ENCODE measurements at regions not wholly inside any gene's neighbourhood (a gene's known extent, or its start where the extent isn't known, plus 50 kb on each side); places are given as distances from the start of the nearest gene placed in this dataset.
"Not testable (repeated sequence)": the region's sequence is repeated elsewhere in the genome, so short reads cannot be mapped to it uniquely, and the experiment has no call there.

DNA sequence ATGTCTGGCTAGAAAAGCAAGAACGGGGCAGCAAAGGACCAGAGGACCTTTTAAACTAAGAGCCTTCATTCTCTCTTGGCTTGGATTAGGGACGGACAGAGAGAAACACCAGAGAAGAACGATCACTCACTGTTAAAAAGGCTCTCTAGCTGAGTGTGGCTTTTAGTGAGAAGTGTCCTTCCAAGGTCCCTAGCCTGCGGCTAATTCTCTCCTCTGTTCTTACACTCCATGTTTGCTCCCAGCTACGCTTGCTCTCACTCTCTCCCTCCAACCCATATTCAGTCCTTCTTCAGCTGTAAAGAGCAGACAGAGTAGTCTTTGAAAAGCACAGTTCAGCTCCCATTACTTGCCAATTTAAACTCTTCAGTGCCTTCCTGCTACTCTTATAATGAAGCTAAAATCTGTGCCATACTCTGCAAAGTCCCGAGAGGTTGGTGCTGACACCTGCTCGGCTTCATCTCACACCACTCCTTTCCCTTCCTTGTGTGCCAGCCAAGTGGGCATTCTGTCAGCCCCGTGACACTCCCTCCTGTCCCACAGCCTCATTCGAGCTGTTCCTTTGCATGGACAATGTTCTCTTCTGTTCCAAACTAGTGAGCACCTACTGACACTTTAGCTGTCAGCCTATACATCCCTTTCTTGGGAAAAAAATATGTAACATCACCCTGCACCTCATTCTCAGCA is 136.0 kb downstream of the ATP6V0E2 start:
- TF ChIP-seq, protein P1, sequence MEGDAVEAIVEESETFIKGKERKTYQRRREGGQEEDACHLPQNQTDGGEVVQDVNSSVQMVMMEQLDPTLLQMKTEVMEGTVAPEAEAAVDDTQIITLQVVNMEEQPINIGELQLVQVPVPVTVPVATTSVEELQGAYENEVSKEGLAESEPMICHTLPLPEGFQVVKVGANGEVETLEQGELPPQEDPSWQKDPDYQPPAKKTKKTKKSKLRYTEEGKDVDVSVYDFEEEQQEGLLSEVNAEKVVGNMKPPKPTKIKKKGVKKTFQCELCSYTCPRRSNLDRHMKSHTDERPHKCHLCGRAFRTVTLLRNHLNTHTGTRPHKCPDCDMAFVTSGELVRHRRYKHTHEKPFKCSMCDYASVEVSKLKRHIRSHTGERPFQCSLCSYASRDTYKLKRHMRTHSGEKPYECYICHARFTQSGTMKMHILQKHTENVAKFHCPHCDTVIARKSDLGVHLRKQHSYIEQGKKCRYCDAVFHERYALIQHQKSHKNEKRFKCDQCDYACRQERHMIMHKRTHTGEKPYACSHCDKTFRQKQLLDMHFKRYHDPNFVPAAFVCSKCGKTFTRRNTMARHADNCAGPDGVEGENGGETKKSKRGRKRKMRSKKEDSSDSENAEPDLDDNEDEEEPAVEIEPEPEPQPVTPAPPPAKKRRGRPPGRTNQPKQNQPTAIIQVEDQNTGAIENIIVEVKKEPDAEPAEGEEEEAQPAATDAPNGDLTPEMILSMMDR (IDR thresholded peaks at IDR 0.05), result not testable (repeated sequence)
- not testable (repeated sequence) for TF ChIP-seq POLR2A (IDR thresholded peaks at IDR 0.05)

Data from right lobe of liver (tissue), 4 donors.